IMR-90 (cell line): ENCODE measurements at regions not wholly inside any gene's neighbourhood (a gene's known extent, or its start where the extent isn't known, plus 50 kb on each side); places are given as distances from the start of the nearest gene placed in this dataset.

Experiments used
- ATAC-seq: fragments of 200-7000 bp; cut with Tn5 transposase; 2 replicates; pipeline ENCODE4 v1.9.1; 2020; ENCODE audit warnings: low read depth, mild to moderate bottlenecking, moderate library complexity
- BruUV-seq: library from RNA; stranded (reverse); fragments of 400-500 nt; replicated peaks from 2 replicates; lab custom pipeline; 2021; lab: Mats Ljungman, UMichigan
- CTCF ChIA-PET: fragments of 300-600 bp; formaldehyde crosslinking; extraction: SDS; loops from one replicate; lab custom pipeline; 2021; ENCODE audit warnings: antibody characterized with exemption; lab: Yijun Ruan, JAX
- POLR2A ChIA-PET: fragments of 300-600 bp; sonication (Branson Sonifier 250); formaldehyde crosslinking; loops from one replicate; lab custom pipeline; 2022; ENCODE audit warnings: antibody characterized with exemption; ENCODE audit not compliant: unreplicated experiment; lab: Charles Lee
- DNase-seq: peaks from one replicate; pipeline ENCODE4 v3.0.0; 2013
- H2AFZ ChIP-seq: replicated peaks from 2 replicates; pipeline ENCODE3; 2013; ENCODE audit warnings: low read length, mild to moderate bottlenecking; ENCODE audit not compliant: poor library complexity
- H2AK5ac ChIP-seq: 2 replicates; pipeline ENCODE4 v1.6.1; 2013; ENCODE audit warnings: low read depth, low read length, inconsistent platforms
- H2AK9ac ChIP-seq: replicated peaks from 2 replicates; pipeline ENCODE3; 2013; ENCODE audit warnings: mild to moderate bottlenecking, low read depth, low read length, moderate library complexity; ENCODE audit not compliant: poor library complexity
- H2BK120ac ChIP-seq: 2 replicates; pipeline ENCODE4 v1.6.1; 2013; ENCODE audit warnings: low read depth, low read length, inconsistent platforms
- H2BK15ac ChIP-seq: 3 replicates; pipeline ENCODE4 v1.6.1; 2013; ENCODE audit warnings: low read depth, low read length, inconsistent platforms
- H2BK20ac ChIP-seq: 2 replicates; pipeline ENCODE4 v1.6.1; 2013; ENCODE audit warnings: low read depth, mild to moderate bottlenecking, inconsistent platforms, low read length, moderate library complexity
- H2BK5ac ChIP-seq: 2 replicates; pipeline ENCODE4 v1.6.1; 2013; ENCODE audit warnings: mild to moderate bottlenecking, low read depth, low read length, inconsistent platforms; ENCODE audit not compliant: poor library complexity, severe bottlenecking
- H3K14ac ChIP-seq: replicated peaks from 2 replicates; pipeline ENCODE4 v1.6.1; 2013; ENCODE audit warnings: low read depth, low read length, inconsistent platforms
- H3K18ac ChIP-seq: 2 replicates; pipeline ENCODE4 v1.6.1; 2013; ENCODE audit warnings: low read depth, low read length, control low read depth
- H3K23ac ChIP-seq: 2 replicates; pipeline ENCODE4 v1.6.1; 2013; ENCODE audit warnings: low read depth, low read length, inconsistent platforms
- H3K27ac ChIP-seq: 2 replicates; pipeline ENCODE4 v1.5.1; 2013; ENCODE audit warnings: mild to moderate bottlenecking, control low read depth, low read length; ENCODE audit not compliant: insufficient read depth
- H3K27me3 ChIP-seq: 2 replicates; pipeline ENCODE4 v1.6.1; 2013; ENCODE audit warnings: low read length; ENCODE audit not compliant: control insufficient read depth, insufficient read depth
- H3K36me3 ChIP-seq: 2 replicates; pipeline ENCODE4 v1.6.1; 2013; ENCODE audit warnings: low read length, mixed read lengths; ENCODE audit not compliant: control insufficient read depth, insufficient read depth
- H3K4ac ChIP-seq: 2 replicates; pipeline ENCODE4 v1.6.1; 2013; ENCODE audit warnings: low read depth, low read length, inconsistent platforms
- H3K4me1 ChIP-seq: 2 replicates; pipeline ENCODE4 v1.6.1; 2013; ENCODE audit warnings: low read length, mixed read lengths; ENCODE audit not compliant: control insufficient read depth, insufficient read depth
- H3K4me2 ChIP-seq: 2 replicates; pipeline ENCODE4 v1.6.1; 2013; ENCODE audit warnings: low read depth, mild to moderate bottlenecking, control low read depth, low read length, moderate library complexity
- H3K4me3 ChIP-seq: 2 replicates; pipeline ENCODE4 v1.5.1; 2013; ENCODE audit warnings: low read depth, mild to moderate bottlenecking, control low read depth, low read length, moderate library complexity; ENCODE audit not compliant: insufficient read depth
- H3K56ac ChIP-seq: 2 replicates; pipeline ENCODE4 v1.6.1; 2013; ENCODE audit warnings: low read length, inconsistent platforms; ENCODE audit not compliant: insufficient read depth; ENCODE audit errors: extremely low read depth
- H3K79me1 ChIP-seq, 2 experiments: 2 replicates each; pipeline ENCODE4 v1.6.1; 2013; ENCODE audit warnings: low read length in 2 of 2, inconsistent platforms in 1 of 2, low read depth in 1 of 2
- H3K9ac ChIP-seq: 2 replicates; pipeline ENCODE4 v1.6.1; 2013; ENCODE audit warnings: low read depth, low read length, control low read depth
- H3K9me1 ChIP-seq: 2 replicates; pipeline ENCODE4 v1.6.1; 2013; ENCODE audit warnings: low read length, inconsistent platforms; ENCODE audit not compliant: insufficient read depth
- H3K9me3 ChIP-seq: 2 replicates; pipeline ENCODE4 v1.6.1; 2013; ENCODE audit warnings: low read length; ENCODE audit not compliant: control insufficient read depth, insufficient read depth
- H4K20me1 ChIP-seq: 2 replicates; pipeline ENCODE4 v1.6.1; 2013; ENCODE audit warnings: low read length, inconsistent platforms; ENCODE audit not compliant: insufficient read depth
- H4K5ac ChIP-seq: 2 replicates; pipeline ENCODE4 v1.6.1; 2013; ENCODE audit warnings: mild to moderate bottlenecking, low read depth, low read length, control low read depth
- H4K8ac ChIP-seq, 2 experiments: 2 replicates each; pipeline ENCODE4 v1.6.1; 2013; ENCODE audit warnings: low read depth in 2 of 2, low read length in 2 of 2, control low read depth in 1 of 2, inconsistent platforms in 1 of 2
- H4K91ac ChIP-seq: 2 replicates; pipeline ENCODE4 v1.6.1; 2013; ENCODE audit warnings: low read depth, low read length, inconsistent platforms; ENCODE audit not compliant: insufficient read depth
- BHLHE40 ChIP-seq: fragments of 150-350 bp; IDR thresholded peaks from 2 replicates; pipeline ENCODE4 v1.6.1; 2016; ENCODE audit warnings: mild to moderate bottlenecking, low read depth, low read length
- MAFK ChIP-seq: IDR thresholded peaks from 2 replicates; pipeline ENCODE4 v1.6.1; 2012; ENCODE audit warnings: low read depth, low read length, improper control_type of control experiment
- NFE2L2 ChIP-seq: fragments of 150-350 bp; IDR thresholded peaks from 2 replicates; pipeline ENCODE4 v1.6.1; 2016; ENCODE audit warnings: low read depth, mild to moderate bottlenecking, low read length
- POLR2A ChIP-seq: IDR thresholded peaks from 2 replicates; pipeline ENCODE4 v1.6.1; 2012; ENCODE audit warnings: mild to moderate bottlenecking, low read depth, low read length
- RCOR1 ChIP-seq: IDR thresholded peaks from 2 replicates; pipeline ENCODE4 v1.6.1; 2012; ENCODE audit warnings: mild to moderate bottlenecking, low read length, improper control_type of control experiment; ENCODE audit not compliant: insufficient replicate concordance
- RFX5 ChIP-seq: IDR thresholded peaks from 2 replicates; pipeline ENCODE4 v1.8.0; 2012; ENCODE audit warnings: low read depth, mild to moderate bottlenecking, low read length, moderate library complexity
- WGBS, 2 experiments: methylation state at CpG; one replicate each; pipeline versions ENCODE4 v1.1.5 to v1.1.7; 2013; ENCODE audit warnings: missing lambda C conversion rate in 2 of 2; ENCODE audit not compliant: insufficient read length in 1 of 2; ENCODE audit errors: extremely low coverage in 2 of 2; 5-methylcytosine and 5-hydroxymethylcytosine counted together
- dilution Hi-C: fragments of 300-500 bp; cut with HindIII; formaldehyde crosslinking; loops from one replicate; pipeline ENCODE4 v1.14.3; 2018; ENCODE audit warnings: low sequenced_read_pairs; ENCODE audit not compliant: unreplicated experiment
- in situ Hi-C: fragments of 300-500 bp; cut with MboI; formaldehyde crosslinking; loops from 3 replicates; pipeline ENCODE4 v1.14.3; 2019; ENCODE audit warnings: low sequenced_read_pairs, inconsistent platforms, mixed read lengths
- intact Hi-C: fragments of 100-400 bp; cut with micrococcal nuclease; formaldehyde crosslinking; loops from 2 replicates; pipeline ENCODE4 v1.10.0; 2022
- TF ChIP-seq, protein P1 (sequence below): conservative IDR thresholded peaks from 2 replicates; pipeline ENCODE4 v1.5.1; 2012; ENCODE audit warnings: mild to moderate bottlenecking, low read depth, low read length, improper control_type of control experiment
- TF ChIP-seq, protein P2 (sequence below): fragments of 150-350 bp; IDR thresholded peaks from 2 replicates; pipeline ENCODE4 v1.6.1; 2016; ENCODE audit warnings: low read depth, mild to moderate bottlenecking, low read length, moderate library complexity, borderline replicate concordance
- TF ChIP-seq, protein P3 (sequence below): fragments of 150-350 bp; IDR thresholded peaks from 2 replicates; pipeline ENCODE4 v1.6.1; 2017; ENCODE audit warnings: mild to moderate bottlenecking, antibody characterized with exemption, low read length, low read depth

DNA sequence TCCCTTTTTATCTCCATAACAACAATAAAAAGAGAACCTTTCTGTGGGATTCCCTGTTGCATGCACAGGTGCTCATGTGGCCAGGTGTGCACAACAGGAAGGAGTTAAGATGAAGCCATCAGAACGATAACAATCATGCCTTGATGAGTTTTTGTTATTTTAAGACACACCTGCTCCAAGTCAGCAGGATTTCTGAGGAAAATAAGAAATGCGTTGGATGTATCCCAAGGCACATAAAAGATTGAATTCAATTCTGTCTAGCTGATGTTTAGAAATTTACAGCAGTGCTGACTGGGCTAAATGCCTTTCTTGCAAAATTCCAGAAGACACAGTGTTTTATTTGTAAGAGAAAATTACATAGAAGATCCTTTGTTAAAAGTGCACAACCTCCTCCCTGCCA is 1678.2 kb downstream of the ARAP2 start:
- Histone ChIP-seq H3K4me3 (no peak overlapping the region), H3K4me2 (no peak overlapping the region), H3K23ac (no peak overlapping the region), H4K20me1 (no peaks in the 10 kb centered on the region), H3K9ac (no peak overlapping the region), H4K8ac (no peak overlapping the region), H2AK9ac (no peak overlapping the region), H2BK5ac (no peak overlapping the region), H2AFZ (no peak overlapping the region), H2BK15ac (no peak overlapping the region), H4K91ac (no peak overlapping the region), H3K36me3 (no peaks in the 10 kb centered on the region), H3K27me3 (no peaks in the 10 kb centered on the region), H3K18ac (no peak overlapping the region), H4K5ac (no peak overlapping the region), H3K14ac (no peak overlapping the region), H3K56ac (no peak overlapping the region), H3K9me3 (peaks cover 2% of the 10 kb centered on the region; the same call in 1 of the 2 replicates), H2AK5ac (no peak overlapping the region), H3K4ac (no peak overlapping the region), H2BK120ac (no peak overlapping the region), H3K9me1 (no peaks in the 10 kb centered on the region), H3K4me1 (no peaks in the 10 kb centered on the region), H3K79me1 (no peaks in the 10 kb centered on the region), H3K27ac (no peak overlapping the region), H2BK20ac (no peak overlapping the region)
- ChIA-PET CTCF (no interaction called here), POLR2A (no interaction called here)
- ATAC-seq (no peak), DNase-seq (no peak)
- in situ Hi-C loops: no loop called here
- BruUV-seq: no TSS peak
- dilution Hi-C loops: no loop called here
- intact Hi-C loops: no loop called here
- WGBS, 2 experiments: no CpG with 5 or more reads among the region's 2 CpGs
- TF ChIP-seq POLR2A: no peak
- no peak for TF ChIP-seq MAFK
- TF ChIP-seq, protein P1, sequence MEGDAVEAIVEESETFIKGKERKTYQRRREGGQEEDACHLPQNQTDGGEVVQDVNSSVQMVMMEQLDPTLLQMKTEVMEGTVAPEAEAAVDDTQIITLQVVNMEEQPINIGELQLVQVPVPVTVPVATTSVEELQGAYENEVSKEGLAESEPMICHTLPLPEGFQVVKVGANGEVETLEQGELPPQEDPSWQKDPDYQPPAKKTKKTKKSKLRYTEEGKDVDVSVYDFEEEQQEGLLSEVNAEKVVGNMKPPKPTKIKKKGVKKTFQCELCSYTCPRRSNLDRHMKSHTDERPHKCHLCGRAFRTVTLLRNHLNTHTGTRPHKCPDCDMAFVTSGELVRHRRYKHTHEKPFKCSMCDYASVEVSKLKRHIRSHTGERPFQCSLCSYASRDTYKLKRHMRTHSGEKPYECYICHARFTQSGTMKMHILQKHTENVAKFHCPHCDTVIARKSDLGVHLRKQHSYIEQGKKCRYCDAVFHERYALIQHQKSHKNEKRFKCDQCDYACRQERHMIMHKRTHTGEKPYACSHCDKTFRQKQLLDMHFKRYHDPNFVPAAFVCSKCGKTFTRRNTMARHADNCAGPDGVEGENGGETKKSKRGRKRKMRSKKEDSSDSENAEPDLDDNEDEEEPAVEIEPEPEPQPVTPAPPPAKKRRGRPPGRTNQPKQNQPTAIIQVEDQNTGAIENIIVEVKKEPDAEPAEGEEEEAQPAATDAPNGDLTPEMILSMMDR: no peak
- TF ChIP-seq RCOR1: no peak
- TF ChIP-seq RFX5: no peak
- TF ChIP-seq, protein P2, sequence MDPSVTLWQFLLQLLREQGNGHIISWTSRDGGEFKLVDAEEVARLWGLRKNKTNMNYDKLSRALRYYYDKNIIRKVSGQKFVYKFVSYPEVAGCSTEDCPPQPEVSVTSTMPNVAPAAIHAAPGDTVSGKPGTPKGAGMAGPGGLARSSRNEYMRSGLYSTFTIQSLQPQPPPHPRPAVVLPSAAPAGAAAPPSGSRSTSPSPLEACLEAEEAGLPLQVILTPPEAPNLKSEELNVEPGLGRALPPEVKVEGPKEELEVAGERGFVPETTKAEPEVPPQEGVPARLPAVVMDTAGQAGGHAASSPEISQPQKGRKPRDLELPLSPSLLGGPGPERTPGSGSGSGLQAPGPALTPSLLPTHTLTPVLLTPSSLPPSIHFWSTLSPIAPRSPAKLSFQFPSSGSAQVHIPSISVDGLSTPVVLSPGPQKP: no peak
- TF ChIP-seq, protein P3, sequence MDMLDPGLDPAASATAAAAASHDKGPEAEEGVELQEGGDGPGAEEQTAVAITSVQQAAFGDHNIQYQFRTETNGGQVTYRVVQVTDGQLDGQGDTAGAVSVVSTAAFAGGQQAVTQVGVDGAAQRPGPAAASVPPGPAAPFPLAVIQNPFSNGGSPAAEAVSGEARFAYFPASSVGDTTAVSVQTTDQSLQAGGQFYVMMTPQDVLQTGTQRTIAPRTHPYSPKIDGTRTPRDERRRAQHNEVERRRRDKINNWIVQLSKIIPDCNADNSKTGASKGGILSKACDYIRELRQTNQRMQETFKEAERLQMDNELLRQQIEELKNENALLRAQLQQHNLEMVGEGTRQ: no peak
- no peak for TF ChIP-seq BHLHE40
- no peak for TF ChIP-seq NFE2L2
